Amniotic stem cell (primary cell): ENCODE measurements at regions not wholly inside any gene's neighbourhood (a gene's known extent, or its start where the extent isn't known, plus 50 kb on each side); places are given as distances from the start of the nearest gene placed in this dataset.
"Not testable (repeated sequence)": the region's sequence is repeated elsewhere in the genome, so short reads cannot be mapped to it uniquely, and the experiment has no call there.

Experiments used
- DNase-seq: peaks from one replicate; lab custom pipeline; 2025; lab: John Stamatoyannopoulos, UW

DNA sequence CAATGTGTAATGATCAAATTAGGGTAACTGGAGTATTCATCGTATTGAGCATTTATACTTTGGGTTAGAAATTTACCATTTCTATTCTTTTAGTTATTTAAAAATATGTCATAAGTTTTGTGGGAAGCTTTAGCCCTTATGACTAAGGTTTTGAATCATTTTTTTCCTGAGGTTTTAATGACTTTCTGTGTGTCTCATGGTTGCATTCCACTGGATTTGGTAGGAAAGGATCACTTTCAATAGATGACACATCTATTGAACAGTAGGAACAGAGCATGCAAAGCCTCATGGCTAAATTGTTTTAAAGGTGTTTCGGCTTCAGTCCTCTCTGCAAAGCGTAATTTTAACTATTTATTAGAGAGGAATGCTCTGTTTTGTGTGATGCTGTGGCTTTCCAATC is 512.4 kb upstream of the CHD1 start:
- DNase-seq: no peak

DNA sequence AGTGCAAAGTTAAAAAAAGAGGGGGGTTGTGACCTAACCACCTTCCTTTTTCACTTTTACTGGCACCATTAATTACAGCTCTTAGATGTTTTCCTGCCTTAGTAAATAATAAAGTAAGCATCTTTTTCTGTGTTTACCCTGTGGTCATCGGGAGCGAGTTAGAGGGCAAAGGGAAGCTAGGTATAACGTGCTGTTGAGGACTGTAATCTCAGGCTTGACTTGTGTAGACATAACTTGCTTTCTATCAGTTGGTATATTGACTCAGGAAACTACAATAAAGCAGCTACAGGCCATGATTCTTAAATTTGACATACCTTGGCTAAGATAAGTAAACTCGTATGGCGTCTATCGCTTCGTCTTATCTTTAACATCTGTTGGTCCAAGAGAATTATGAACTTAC is 509.8 kb upstream of the CHD1 start:
- DNase-seq: no peak

DNA sequence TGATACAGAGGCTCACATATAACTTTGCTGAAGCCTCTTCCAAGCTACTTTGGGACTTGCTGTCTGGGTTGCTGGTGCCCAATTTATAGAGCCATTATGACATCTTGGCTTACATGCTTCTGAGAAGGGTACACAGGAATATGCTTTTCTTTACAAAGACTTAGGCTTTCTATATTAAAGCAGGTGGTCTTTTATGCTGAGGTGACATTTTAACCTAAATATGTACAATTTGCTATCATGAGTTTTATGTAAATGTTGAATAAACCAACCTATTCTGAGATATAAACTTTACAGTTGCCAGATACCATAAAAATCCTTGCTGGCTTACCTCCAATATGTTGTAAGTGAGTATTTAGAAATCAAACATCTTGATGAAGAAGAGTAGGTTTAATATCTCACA is 509.2 kb upstream of the CHD1 start:
- no peak for DNase-seq

DNA sequence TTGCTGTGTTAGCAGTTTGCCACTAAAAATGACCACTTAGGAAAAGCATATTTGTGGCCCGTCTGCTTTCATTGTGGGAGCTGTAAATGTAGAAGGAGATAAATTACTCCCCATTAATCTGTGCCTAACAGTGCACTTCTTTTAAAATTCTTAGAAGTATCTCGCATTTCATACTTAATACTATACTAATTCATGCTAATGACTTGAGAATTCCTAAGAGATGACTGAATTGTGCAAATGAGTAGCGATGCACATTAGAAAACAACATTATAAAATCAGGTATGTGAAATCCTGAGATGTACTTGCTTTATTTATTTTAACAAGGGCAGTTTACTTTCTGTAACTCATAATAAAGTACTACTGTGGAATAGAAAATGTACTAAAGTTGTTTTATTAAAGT is 494.6 kb upstream of the CHD1 start:
- not testable (repeated sequence) for DNase-seq

DNA sequence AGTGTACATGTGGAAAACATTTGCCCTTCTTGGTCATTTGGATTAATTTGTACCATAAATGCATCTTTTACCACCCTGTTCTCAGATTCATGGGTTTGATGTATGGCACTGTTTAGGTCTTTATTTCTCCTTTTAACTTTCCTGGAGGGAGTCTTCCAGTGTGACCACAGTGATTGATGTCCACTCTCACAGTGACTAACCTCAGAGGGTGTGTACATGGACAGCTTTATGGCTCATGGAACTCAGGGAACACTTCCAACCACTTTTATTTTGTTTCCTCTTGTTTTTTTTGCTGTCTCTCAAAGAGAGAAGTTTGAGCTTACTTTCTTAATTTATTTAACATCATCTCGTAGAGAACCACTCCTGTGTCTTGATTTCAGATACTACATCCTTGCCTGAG is 489.8 kb upstream of the CHD1 start:
- DNase-seq: not testable (repeated sequence)

DNA sequence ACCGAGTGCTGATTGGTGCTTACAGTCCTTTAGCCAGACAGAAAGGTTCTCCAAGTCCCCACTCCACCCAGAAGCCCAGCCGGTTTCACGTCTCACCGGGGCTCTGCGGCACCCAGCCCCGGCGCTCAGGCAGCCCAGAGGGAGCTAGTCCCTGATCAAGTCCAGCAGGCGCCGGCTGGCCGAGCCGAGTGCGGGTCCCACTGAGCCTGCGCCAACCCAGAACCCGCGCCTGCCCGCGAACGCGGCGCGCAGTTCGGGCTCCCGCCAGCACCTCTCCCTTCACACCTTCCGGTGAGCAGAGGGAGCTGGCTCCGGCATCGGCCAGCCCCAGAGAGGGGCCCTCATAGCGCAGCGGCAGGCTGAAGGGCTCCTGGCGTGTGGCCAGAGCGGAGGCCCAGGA is 481.6 kb upstream of the CHD1 start:
- DNase-seq: not testable (repeated sequence)

DNA sequence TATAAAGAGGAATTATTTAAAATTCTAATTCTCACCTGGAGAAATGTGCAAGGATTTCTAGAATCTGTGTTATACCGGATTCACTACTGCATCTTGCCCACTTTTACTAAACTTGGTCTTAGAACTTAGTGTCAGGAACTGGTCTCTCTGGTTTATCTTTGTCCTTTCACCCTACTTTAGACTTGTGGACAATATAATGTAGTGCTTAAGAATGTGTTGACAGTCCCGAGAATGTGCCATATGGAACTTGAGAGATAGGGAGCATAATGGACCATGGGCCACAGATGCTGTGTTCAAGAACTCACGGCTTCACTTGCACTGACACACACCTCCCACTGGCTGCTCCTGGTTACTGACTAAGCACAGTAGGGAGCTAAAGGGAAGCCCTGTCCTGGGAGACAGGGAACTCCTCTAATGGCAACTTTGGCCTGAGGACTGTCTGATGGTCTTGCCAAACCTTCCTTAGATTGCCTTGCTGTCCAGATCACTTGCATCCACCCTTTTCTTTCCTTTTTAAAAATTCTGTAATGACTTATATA is 476.0 kb upstream of the CHD1 start:
- DNase-seq: not testable (repeated sequence)

DNA sequence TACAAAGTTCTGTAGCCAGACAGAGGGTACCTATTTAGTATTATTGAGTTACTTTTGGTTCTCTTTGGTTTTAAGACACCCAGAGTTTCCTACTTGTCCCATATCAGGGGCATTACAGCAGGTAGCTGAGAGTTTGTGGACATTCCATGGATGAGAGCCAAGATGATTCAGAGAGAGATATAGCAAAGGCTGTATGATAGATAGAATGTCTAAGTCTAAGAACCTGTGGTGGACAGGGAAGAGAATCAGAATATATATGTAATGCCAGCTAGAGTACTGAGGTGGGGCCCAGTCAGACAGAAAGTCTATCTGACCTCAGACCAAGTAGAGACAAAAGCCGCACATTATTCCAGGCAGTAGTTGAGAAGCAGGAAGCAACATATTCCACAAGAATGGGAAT is 471.8 kb upstream of the CHD1 start:
- not testable (repeated sequence) for DNase-seq

DNA sequence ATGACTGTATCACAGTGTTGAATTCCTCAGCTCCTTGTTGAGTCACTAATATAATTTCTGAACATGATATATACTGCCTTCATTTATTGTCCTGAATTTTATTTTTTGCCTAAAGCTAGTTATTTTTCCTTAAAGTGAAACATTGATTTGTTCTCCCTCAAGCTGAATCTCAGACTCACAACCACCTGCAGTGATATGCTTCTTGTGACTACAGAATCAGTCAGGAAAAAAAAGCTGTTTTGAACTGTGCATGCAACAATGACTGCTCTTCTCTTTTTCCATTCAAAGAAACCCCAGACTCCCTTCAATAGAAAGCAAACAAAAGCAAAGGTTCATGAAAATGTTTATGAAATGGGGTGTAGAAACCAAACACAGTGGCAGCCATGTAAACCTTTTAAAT is 470.2 kb upstream of the CHD1 start:
- no peak for DNase-seq

DNA sequence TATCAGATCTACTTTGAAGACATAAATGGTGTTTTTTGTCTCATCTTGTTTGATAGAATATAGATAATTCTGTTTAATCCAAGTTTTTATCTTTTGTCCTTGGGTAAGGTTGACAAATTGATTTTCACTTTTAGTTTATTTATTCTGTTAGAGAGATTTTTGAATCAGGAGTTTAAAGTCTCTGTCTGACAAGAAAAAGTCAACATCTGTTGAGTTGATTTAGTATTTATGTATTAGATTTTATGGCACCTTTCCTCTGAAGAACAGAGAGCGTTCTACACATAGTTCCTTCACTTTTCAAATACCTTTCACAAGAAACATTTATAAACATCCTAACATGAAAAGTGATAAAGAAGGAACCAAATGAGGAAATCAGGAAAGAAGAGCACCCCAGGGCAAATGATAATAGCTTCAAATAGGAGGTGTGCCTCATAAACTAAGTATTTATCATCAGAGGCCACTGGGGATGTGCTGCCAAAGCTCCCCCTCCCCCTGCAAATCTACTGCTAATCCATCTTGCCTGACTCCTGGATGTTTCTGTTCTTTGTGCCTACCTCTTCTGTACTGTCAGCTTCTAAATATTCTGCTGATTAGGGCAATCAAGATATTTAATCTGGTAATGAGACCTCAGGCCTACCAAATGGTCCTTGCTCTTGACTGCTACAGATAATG is 457.7 kb upstream of the CHD1 start:
- no peak for DNase-seq

DNA sequence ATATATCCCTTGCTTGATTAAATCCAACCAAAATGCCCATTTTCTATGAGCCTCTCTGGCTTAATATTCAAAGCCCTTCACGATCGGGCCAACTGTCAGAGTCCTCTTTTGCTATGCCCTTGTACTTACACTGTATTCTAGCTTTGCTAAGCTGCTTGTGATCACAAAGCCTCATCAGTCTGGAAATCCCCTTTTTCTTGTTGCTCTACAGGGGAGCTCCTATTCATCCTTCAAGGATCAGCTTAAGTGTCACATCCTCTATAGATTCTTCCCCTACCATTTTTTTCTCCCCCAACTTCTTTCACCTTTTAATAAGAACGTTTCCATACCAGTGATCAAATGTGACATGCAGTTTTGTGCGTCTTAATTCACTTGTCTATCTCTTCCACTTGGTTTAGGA is 450.4 kb upstream of the CHD1 start:
- no peak for DNase-seq

DNA sequence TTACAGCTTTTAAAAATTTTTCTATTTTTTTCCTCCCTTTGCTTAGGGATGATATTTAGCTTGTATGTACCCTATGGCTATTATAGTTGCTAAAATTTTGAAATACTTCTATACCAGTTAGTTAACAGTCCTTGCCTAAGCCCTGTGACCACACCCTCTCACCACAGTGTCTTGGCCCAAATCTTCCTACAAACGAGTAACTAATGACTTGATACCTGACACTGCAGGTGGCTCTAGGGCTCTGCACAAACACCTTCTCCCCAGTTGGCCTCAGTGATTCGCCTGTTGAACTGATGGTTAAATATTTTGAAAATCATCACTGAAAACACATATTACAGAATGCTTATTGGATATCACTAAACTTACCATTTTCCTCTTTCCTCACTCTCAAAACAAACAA is 449.6 kb upstream of the CHD1 start:
- no peak for DNase-seq

DNA sequence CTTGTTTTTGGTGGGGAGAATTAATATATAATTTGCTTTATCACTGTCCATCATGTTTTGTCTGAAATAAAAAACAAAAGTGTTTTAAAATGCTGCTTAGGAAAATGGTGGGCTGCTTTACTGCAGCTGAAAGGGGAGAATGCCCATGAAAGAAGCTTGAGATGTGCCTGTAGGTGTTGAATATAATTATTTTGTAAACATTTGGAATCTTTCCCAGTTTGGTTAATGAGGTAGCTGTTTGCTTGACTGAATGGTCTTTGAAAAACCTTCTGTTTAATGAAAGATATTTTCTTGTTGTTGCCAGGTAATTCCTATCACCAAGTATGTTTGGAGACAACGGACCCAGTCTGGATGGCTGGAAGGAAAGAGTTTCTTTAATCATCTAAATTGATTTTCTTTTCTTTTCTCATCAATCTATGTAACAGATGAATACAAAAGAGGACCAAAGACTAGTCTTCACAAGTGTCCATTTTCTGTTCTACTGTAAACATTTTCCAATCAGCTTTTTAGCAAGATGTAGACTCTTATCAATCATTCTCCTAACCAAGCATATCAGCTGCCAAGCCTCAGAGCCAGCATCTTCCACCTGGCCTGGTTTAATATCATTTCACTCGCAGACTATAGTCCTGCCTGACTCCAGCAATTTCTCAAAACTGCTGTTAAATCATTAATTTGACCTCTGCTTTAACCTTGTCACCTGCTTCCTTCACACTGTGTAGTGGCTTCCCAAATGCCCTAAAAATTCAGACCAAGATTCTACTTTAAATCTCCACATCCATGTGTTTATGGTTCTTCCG is 441.2 kb upstream of the CHD1 start:
- DNase-seq: no peak

DNA sequence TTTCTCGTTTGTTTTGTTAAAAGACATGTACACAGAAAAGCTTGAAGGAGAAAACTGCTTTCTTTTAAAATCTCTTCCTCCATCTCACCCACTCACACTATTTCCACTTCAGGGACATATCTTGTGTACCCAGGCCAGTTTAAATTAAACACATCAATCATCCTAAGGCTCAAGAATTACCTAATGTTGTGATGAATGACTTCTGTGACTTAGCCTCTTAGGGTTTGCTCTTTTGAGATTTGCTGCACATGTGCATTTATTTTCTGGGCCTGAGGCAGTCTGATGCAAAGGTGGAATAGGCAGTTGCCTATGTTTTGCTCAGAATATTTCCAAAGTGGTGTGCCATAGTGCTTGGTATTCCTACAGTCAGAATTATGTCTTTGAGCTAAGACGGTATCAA is 439.9 kb upstream of the CHD1 start:
- DNase-seq: no peak

DNA sequence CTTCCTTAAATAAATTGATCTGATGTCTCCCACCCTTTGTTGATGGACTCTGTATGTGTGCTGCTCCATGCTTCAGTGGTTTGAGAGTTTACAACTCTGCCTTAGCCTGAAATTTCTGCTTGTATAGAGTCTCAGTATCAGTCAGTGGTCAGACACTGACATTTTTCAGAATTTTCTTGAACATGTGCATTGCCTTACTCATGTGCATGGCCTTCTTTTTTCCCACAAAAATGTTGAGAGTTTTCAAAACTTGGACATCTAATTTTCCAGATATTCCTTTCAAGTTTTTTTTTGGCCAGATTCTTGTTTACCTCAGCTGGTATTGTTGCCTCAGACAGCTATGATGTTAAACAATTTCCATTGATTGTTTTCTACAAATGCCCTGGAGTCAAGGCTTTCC is 427.1 kb upstream of the CHD1 start:
- DNase-seq: no peak

DNA sequence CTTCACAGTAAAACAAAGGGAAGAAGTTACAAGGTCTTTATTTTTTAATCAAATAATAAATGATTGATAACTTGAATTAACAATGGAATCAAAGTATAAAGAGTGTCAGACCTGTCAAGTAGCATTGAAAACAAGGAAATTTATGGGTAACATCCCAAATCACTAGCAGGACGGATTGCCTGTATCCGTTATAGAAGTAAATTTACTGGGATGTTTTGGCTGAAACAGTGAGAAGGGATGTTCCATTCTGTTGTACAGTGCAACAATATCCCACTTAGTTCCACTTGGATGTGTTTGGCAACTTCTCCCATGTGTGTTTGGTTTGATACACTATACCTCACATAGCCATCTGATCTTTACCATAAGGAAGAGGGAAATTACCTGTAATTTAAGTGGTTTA is 421.0 kb upstream of the CHD1 start:
- no peak for DNase-seq

DNA sequence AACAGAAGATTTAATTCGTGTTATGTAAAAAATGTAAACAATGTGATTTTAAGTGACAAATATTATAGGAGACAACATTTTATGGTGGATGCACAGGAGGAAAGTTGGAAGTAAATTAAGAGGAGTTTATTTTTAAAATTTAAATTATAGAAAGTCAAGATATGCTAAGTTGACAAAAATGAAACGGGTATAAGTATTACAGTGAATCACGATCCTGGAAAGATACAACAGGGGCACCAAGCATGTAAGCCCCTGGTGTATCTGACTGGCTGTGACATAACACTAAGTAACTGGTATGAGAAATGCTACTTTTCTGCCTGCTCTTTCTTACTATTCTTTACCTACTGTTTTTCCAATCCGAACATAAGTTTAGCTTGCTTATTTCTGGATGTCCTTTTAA is 419.8 kb upstream of the CHD1 start:
- DNase-seq: no peak

DNA sequence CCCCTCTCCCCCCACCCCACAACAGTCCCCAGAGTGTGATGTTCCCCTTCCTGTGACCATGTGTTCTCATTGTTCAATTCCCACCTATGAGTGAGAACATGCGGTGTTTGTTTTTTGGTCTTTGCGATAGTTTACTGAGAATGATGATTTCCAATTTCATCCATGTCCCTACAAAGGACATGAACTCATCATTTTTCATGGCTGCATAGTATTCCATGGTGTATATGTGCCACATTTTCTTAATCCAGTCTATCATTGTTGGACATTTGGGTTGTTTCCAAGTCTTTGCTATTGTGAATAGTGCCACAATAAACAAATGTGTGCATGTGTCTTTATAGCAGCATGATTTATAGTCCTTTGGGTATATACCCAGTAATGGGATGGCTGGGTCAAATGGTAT is 411.0 kb upstream of the CHD1 start:
- not testable (repeated sequence) for DNase-seq

DNA sequence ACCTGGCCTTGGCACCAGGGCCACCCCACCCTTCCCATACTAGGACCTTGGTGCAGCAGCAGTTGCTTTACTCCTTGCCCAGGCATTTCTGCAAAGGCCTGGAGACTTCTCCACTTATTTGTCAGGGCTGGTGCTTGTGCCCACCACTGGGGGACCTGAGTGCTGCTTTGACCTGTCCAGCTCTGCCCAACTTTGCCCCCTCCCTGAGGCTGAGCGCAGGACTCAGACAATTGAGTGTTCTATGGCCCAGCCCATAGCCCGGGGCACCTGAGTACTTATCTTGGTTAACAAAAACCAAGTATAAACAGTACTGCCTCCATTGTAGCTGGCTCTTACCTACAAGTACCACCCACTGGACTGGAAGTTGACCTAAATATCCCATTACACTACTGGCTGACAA is 406.1 kb upstream of the CHD1 start:
- DNase-seq: no peak

DNA sequence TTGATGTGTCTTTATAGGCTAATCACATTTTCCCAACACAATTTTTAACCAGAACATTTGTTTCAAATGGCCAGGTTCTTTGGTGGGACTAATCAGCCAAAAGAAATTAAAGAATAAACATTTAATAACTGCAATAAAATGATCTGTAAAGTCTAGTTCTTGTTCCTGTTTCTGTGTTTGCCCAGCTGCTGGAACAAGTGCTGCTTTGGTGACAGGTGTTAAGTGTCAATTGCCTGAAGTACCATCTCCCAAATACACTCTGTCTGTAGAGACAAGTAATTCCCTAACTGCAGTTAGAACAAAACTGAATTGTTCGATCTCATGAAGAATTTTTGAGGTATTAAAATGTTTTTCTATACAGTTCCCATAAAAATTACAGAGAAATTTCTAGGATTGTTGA is 402.3 kb upstream of the CHD1 start:
- no peak for DNase-seq

DNA sequence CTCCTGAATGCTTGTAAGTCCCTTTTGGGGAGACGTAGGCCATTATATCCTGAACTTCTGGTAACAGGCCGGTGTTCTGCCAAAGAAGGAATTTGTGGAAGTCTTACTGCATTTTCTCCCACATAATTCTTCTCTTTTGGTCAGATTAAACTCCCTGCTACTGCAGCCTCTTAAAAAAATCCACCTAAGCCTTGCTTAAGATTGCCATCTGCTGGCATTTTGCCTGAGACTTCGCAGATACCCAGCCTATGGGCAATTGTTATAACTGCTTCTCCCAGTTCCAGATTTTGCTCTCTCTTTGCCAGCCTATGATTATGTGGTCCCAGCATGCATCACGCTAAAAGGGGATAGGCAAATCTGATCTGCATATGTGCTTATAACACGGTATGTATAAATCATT is 391.6 kb upstream of the CHD1 start:
- DNase-seq: no peak

DNA sequence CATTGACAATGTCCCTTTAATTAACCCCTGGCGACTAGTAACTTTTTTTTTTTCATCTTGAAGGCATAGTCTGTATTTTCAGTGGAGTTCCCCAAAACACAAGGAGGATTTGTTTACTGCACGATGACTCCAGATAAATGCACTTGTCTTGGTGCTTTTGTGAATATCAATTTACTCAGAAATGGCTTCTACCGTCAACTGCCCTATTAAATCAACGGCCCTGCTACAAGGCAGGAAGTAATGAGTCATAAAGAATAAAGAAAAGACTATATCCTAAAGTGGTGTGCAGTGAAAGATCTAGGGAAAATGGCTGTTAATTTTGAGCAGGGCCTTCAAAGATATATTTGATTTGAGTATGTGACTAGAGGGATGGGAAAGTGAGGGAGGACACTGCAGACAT is 388.3 kb upstream of the CHD1 start:
- no peak for DNase-seq

DNA sequence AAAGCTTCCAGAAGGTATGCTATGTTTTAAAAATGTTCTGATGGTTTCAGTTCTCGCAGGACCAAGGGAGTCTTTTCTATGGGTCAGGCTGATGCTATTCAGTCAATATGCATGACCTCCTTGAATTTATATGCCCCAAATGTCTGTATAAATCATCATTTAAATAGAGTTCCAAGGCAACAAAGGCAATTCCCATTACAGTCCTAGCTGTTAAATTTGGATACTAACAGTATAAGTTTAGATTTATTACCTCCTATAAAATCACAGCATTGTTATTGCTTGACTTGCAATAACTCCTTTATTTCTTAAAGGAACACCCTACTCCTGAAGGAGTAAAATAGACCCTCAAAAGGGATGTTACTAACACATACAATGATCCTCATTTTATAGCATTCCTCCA is 387.7 kb upstream of the CHD1 start:
- no peak for DNase-seq
